ENCODE measurements at regions not wholly inside any gene's neighbourhood (a gene's known extent, or its start where the extent isn't known, plus 50 kb on each side); places are given as distances from the start of the nearest gene placed in this dataset.

- no peak for TF ChIP-seq POLR2A (IDR thresholded peaks at IDR 0.05; ENCODE audit: extremely low read depth, insufficient read length)
- TF ChIP-seq CTCF (IDR thresholded peaks at IDR 0.05; ENCODE audit: low read depth, low read length), result no peak
- no peak for TF ChIP-seq MYC (IDR thresholded peaks at IDR 0.05; ENCODE audit: low read depth, low read length)
Observed at GRCh38 chr9:106801816-106802215, 61.1 kb upstream of the ZNF462 start.

All from NB4 (cell line).